Endometrium (tissue), 2 donors: ENCODE measurements at regions not wholly inside any gene's neighbourhood (a gene's known extent, or its start where the extent isn't known, plus 50 kb on each side); places are given as distances from the start of the nearest gene placed in this dataset.

Experiments
- FAIRE-seq: peaks from 2 replicates; lab custom pipeline; 2012; peaks lifted over from hg19 to GRCh38; lab: Jason Lieb, UNC
- donor health status: control.
- donor health status: control.

DNA sequence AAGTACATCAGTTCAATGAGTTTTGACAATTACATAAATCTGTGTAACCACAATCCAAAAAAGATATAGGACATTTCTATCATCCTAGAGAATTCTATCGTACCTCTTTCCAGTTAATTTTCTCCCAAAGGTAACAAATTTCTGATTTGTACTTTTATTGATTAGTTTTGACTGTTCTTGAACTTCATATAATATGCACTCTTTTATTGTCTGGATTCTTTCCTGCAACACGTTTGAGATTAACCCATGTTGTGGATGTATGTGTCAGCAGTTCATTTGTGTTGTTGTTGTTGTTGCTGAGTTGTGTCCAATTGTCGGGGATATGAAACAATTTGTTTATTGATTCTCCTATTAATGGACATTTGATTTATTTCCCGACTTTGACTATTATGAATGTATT, 145.9 kb upstream of the WDR11 start:
- FAIRE-seq: no peak

DNA sequence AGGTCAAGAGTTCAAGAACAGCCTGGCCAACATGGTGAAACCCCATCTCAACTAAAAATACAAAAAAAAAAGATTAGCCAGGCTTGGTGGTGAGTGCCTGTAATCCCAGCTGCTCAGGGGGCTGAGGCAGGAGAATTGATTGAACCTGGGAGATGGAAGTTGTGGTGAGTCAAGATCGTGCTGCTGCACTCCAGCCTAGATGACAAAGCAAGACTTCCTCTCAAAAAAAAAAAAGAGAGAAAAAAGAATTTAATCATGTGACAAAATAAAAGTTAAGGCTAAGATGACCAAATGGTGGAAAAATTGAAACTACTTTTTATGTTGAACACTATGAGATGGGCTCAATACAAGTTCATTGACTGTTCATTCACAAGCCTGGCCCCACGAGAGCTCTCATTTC, 141.1 kb upstream of the WDR11 start:
- no peak for FAIRE-seq

DNA sequence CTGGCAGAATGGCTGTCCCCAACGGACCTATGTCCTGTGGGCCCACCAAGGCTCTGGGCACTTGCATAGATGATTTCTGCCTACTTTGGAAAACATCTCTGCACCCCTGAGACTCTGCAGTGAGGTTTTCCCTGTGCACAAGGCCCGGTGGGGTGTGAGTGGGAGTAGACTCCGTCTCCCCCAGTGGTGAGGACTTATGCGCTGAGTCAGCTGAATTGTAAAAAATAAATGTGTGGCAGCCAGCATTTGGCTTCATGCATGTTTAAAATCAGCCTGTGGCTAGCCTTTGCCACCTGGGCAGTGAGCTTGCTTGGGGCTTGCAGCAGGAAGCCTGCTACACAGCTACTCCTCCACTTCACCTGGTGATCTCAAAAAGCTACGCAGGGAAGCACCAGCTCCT, 139.3 kb upstream of the WDR11 start:
- no peak for FAIRE-seq

DNA sequence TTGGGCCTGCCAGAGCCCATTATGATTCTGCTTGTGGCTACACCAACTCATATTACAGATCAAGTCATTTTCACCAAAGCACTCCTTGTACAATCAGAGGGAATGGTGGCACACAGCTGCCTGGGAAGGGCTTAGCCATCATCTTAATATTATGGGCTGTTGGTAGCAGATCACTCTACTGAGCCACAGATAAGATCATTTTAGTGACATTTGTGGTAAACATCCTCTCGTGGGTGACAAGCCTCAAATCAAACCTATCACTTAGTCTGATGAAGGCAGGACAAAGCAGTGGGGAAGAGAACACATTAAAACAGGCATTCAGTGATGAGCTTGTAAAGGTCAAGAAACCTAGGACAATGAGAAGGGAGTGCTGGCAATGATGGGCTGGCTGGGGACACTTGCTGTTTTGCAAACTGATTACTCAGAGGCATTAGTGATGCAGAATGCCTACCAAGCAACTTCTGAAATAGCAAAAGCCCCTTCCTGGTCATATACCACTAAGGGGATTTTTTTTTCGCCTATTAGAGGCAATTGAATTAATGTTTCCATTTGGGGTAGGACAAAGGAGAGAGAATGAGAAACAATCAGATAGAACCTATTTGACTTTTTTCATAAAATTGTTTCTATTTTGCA, 137.5 kb upstream of the WDR11 start:
- no peak for FAIRE-seq

DNA sequence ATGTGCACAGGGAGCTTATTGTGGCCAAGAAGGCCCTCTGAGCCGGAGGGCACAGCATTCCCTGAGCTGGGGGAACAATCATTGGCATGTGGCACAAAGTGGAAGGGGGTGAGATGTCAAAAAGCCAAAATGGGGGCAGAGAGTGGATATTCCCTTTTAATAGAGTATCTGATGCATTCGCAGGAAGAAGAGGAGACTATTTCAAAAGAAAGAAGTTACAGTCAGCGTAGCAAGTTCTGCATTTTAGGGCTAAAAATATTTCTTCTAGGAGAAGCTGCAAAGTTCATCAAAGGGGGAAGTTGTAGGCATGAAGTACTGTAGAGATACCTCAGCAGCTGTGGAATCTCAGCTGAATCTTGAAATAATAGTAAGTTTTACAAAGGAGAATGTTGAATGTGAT, 136.0 kb upstream of the WDR11 start:
- no peak for FAIRE-seq

DNA sequence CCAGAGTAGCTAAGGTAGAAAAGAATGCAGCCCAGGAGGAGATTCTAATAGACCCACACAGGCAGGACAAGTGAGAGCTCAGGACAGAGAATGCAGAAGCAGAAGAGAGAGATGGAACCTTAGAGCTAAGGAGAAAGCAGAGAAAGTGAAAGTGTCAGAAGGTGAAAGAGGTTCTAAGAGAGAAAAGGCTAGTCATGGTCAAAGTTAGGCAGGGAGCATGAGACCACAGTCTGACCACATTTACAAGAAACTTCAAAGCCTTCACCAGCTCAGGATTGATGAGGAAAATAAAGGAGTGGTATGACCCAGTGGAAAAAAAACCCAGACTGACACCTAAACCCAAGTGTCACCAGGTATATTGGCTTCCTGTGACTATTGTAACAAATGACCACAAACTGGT, 131.8 kb upstream of the WDR11 start:
- FAIRE-seq: no peak

DNA sequence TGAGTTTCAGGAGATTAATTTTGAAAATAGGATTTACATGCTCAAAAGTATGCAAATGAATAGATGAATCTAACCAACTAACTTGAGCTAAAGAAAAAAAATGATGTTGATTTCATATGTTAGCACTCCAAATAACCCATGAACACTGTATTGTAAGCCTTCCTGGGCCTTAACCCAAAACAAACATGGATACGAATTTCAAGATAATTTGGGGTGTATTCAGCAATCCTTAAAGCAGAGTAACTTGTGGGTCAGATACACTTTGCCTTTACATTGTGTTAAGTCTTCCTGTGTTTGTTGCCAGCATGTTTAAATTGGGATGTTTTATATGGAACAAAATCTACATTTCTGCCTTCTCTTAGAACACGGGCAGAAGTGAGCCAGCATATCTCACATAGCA, 124.2 kb upstream of the WDR11 start:
- no peak for FAIRE-seq

DNA sequence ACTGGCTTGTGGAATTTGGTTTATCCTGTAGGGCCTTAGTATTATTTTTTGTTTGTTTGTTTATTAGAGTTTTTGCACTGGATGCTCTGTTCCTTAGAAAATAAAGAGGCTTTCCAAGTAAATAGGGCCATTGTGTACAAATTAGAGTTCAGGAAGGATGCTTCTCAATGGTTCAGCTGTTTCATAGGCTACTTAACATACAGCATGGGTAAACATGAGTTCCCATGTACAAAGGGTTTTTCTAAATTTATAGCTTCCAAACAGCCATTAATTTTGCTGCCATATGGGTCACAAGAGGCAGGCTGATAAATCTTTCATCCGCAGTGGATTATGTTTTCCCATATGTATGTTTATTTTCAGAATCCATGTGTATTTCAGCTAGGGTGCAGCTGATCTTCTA, 121.6 kb upstream of the WDR11 start:
- no peak for FAIRE-seq

DNA sequence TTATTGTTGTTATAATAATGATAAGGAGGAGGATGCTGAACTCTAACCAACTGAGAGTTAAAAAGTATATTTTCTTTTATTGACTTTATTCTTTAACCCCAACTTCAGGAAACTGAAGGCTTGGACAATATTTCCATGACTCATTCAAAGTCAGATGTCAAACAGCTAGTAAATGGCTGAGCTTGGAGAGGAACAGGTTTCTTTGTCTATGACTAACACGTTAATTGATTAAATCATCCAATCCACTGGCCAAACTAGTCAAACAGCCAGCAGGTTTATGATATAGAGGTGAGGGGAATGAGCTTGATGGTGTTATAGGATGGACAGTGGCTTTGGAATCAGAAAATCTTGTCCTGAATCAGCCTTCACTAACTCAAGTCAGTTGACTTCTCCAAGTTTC, 119.1 kb upstream of the WDR11 start:
- FAIRE-seq: no peak

DNA sequence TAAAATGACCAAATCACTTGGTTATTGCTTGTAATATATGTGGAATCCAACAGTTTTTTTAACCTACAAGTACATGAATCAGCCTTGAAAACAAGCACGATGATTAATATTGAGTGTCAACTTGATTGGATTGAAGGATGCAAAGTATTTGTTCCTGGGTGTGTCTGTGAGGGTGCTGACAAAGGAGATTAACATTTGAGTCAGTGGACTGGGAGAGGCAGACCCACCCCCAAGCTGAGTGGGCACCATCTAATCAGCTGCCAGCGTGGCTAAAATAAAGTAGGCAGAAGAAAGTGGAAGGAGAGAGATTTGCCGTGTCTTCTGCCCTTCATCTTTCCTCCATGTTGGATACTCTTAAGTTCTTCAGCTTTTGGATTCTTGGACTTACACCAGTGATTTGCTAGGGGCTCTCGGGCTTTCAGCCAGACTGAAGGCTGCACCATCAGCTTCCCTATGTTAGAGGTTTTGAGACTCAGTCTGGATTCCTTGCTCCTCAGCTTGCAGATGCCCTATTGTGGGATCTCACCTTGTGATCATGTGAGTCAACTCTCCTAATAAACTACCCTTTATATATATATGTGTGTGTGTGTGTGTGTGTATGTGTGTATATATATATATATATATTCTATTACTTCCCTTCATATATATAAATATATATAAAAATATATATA, 118.4 kb upstream of the WDR11 start:
- no peak for FAIRE-seq

DNA sequence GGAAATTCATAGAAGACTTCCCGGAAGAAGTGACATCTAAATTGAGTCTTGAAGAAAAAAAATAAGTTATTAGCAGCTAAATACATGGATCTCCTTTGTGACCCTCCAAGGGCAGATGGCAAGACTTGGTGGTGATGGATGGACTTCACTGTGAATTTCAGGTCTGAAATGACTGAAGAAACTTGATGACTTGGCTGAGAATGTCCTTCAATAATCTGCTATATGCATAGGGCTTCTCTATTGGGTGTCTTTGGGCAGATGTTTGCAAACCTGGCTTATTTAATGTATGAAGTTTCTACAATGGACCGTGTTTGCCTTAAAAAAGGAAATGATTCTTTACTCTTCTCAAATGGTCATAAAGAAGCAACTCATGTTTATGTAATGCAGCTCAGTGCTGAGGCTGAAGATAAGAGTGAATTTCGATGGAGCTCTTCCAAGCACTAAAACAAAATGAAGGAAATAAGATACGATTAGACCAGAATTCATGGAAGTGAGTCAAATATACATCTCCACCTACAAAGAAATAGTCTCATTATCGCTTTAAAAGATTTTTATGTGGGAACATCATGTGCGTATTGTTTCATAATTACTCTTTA, 116.6 kb upstream of the WDR11 start:
- no peak for FAIRE-seq

DNA sequence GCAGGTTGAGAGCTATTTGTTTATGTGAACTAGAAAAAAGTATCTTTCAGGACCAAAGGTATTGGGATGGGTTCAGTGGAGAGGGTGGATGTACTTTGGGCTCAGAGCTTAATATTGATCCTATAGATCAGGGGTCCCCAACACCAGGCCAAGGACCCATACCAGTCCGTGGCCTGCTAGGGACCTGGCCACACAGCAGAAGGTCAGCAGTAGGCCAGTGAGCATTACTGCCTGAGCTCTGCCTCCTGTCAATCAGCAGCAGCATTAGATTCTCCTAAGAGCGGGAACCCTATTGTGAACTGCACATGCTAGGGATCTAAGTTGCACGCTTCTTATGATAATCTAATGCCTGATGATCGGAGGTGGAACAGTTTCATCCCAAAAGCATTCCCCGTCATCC, 115.8 kb upstream of the WDR11 start:
- FAIRE-seq: no peak

DNA sequence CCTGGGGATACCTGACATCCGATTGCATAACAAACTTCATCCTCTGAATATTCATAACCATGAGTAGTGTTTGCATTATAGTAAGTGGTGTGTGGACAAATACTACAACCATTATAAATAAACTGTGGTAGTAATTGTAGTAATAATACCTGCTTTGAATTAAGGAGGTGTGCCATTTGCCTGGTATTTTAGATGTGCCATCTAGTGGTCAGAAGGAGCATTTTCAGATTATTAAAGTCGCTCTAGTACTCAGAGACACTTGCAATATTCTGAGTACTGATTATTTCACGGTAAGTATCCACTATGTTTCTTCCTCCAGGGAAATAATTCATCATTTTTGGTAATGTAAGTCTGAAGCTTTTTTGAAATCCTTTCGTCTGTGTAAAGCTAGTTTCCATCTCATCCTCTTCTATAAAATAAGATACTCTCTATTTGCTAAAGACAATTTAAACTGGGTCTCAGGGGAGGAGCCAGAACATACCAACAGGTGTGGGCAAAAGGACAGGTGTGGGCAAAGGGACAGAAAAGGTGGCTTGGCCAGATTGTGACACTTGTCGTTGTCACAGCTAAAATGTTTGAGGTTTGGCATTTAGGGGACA, 115.3 kb upstream of the WDR11 start:
- peak; percentile 37 for FAIRE-seq

DNA sequence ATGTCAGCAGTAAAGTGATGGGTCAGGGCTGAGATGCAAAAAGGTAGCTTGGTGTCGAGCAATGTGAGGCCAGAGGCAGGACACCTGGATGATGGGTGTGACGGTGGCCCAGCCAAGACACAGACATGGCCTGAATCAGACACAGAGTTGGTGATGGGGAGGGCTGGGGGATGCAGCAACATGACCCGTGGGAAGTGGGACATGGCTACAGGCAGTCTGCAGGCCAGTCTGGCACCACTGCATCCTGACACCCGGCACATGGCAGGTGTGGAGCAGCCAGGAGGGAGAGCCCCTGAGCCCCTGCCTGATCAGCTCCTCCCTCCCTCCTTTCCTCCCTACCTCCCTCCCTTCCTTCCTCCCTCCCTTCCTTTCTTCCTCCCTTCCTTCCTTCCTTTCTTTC, 114.8 kb upstream of the WDR11 start:
- FAIRE-seq: no peak

DNA sequence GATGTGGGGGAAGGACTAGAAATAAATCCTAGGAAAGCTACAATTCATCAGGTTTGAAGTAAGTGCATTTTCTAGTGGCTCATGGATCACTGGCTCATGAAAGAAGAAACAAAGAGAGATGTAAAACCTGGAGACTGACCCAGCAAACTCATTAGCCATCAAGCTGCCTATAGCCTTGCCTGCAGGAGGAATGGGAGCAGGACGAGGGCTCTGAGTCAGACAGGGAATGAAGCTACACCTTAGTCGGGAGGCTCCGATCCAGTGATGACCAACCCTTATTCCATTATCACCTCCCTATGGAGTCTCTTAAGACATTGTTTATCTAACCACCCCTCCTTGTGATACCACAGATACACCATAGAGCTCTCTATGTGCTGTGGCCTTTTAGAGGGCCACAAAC, 112.5 kb upstream of the WDR11 start:
- FAIRE-seq: no peak

DNA sequence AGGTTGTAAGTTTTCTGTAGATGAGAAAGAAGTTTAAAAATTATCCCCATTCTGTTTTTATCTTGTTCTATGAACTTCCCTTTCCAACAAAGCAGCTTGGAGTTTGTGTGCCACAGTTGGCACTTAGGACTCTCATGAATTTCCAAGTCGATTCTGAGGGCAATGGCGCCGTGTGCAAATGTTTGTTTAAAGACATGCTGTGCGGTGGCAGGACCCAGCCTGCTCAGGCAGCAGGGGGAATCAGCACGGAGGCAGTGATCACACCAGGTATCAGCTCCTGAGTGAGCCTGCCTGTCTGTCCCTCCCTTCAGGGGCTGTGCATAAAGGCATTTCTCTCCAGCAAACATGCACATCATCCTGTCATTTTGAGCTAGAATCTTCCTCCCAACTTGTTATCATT, 109.8 kb upstream of the WDR11 start:
- FAIRE-seq: no peak

DNA sequence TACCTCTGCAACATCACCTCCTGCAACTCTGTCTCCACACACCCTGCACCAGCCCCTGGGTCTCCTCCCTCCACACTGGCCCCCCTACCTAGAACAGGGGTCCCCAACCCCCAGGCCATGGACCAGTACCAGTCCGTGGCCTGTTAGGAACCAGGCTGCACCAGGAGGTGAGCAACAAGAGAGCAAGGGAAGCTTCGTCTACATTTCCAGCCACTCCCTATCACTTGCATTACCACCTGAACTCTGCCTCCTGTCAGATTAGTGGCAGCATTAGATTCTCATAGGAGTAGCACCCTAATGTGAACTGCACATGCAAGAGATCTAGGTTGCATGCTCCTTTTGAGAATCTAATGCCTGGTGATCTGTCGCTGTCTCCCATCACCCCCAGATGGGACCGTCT, 108.8 kb upstream of the WDR11 start:
- no peak for FAIRE-seq

DNA sequence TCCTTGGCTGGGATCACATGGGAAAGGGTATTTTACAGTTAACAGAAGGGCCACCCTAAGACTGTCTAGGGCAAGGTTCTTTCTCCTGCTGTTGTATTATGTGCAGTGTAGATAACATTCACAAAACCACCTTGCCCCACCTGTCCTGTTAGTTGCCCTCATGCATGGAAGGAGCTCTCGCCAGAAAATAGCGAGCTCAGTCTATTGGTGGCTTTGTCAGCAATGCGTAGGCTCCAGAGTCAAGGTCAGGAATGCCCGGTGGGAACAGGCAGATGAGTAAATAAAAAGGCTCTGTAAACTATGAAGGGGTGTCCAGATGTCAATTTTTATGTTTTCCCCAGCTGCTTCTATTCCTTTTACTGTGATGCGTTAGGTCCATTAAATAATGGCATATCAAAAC, 107.1 kb upstream of the WDR11 start:
- no peak for FAIRE-seq

DNA sequence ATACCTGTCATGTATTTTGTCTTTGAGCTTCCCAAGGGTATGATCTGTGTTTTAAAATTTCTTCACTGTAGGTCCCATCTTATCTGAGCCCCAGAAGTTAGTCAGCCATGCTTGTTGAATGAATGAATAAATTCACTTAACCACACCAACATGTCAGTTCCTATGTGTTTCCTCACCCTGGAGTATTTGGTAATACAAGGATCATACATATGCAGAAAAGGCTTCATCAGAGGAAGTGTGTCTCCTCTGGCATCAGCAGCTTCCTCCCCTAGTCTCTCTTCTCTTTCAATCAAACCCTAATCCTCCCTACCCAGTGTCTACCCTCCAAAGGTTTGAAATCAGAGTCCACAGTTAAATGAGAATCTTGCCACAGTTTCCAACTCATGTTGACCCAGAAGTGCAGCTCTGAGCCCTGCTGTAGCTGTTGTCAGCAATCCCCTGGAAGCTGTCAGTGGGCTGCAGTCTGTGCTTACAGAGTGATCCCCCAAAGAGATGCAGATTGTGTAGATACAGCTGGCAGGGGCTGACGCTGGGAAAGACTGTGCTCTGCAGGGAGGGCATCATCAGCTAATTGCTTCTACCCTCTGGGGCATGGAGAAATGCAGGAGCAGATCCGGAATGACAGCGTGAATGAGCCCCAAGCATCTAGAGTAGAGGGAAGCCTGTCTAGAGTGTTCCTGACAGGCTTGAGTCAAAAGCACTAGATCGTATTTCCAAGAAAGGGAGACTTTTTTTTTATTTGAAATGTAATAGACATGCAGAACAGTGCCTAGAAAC, 105.0 kb upstream of the WDR11 start:
- FAIRE-seq: no peak

DNA sequence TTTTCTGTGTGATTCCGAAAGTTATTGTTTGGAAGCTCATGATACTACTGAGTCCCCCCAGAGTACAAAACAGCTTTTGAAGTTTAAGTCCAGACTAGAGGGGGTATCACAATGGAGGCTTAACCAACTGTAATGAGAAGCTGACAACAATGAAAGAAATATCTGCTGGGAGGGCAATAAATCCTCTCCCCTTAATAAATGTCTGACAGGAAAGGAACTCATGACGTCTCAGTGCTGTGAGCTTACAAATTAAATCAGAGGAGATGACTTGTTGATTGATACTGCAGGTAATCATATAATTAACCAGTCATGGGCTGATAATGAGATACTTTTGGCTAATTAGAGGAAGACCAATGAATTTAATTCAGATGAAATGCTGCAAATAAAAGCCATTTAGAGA, 102.6 kb upstream of the WDR11 start:
- FAIRE-seq: no peak

DNA sequence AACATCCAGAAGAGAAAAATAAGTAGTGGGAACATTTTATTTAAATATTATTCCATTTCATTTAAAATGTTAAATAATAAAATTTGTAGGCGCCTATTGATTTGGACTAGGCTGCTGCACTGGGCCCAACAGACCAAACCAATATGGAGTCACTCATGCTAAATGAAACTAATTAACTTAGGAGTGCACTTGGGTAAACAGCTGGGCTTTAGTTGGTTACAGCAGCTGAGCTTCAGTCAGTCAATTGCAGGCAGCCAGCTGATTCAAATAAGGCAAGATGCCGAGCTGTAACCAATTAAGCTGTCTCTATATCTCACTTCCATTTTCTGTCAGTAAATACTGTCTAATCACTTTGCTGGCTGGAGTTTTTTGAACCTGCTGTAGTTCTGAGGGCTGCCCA, 102.1 kb upstream of the WDR11 start:
- FAIRE-seq: no peak

DNA sequence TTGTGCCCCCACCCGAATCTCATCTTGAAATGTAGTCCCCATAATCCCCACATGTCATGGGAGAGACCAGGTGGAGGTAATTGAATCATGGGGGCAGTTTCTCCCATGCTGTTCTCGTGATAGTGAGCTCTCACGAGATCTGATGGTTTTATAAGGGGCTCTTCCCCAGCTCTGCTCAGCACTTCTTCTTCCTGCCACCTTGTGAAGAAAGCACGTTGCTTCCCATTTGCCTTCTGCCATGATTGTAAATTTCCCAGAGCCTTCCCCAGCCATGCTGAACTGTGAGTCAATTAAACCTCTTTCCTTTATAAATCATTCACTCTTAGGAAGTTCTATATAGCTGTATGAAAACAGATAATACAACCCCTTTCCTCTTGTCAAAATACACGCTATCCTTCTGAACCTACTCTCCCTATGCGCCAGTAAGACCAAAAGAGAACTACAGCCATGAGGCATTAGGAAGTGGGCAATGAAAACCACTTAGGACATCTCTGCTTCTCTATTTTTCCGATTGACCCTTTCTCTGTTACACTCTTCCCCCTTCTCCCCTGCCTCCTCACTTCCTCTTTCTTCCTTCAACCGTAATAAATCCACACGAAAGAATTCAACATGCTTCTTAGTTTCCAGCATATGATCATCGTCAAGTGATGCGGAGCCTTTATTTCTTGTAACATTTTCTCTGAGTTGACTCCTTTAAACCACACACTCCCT, 101.2 kb upstream of the WDR11 start:
- no peak for FAIRE-seq
